ENCODE measurements at regions not wholly inside any gene's neighbourhood (a gene's known extent, or its start where the extent isn't known, plus 50 kb on each side); places are given as distances from the start of the nearest gene placed in this dataset.

- no peak for DNase-seq
These were observed 124.8 kb downstream of the TTC32 start for GRCh38 chr2:19776941-19777514.

GRCh38 chr2:19775838-19776237, 125.9 kb downstream of the TTC32 start:
- DNase-seq = no peak

GRCh38 chr2:19775315-19775714, 126.5 kb downstream of the TTC32 start:
- DNase-seq = no peak

DNA sequence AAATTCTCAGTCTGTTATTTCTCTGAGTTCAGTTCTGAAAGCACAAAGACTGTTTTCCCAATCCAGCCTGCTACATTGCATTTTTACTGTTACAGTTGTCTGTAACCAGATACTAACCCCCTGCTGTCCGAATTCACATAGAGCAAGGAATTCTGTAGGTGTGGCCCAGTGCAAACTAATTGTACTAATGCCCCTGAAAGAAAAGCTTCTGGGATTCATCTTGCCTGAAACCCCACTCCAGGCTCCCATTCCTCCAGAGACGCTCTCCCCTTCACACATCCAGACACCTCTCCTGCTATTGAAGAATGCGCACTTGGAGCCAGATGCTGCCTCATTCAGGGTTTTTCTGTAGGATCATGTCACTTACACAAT, 127.0 kb downstream of the TTC32 start:
- DNase-seq = no peak

DNA sequence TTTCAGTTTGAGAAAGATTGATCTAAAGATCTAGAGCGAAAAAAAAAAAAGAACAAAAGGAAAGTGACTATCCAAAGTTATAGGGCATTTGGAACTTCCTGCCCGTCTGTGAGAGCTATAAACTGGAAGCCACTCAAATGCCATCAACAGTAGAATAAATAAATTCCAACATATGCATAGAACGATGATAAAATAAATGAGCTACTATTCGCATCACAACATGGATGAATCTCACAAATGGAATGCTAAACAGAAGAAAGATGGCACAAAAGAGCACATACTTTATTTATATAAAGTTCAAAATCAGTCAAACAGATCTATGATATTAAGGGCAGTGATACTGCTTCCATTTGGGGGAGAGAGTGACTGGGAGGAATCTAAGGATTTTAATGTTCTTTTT, 128.8 kb downstream of the TTC32 start:
- no peak for DNase-seq

DNA sequence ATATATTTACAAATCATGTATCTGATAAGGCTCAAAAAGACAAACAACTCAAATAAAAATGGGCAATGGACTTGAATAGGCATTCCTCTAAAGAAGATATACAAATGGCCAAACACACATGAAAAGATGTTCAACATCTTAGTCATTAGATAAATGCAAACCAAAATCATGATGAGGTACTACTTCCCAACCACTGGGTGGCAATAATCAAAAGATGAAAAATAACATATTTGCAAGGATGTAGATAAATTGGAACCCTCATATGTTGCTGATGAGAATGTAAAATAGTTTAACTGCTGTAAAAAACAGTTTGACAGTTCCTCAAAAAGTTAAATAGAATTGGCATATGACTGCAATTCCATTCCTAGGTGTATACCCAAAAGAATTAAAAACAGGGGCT, 132.3 kb downstream of the TTC32 start:
- no peak for DNase-seq

- no peak for DNase-seq
These were observed 133.9 kb downstream of the TTC32 start for GRCh38 chr2:19767899-19768298.

- no peak for DNase-seq
These were observed 136.8 kb downstream of the TTC32 start for GRCh38 chr2:19764998-19765397.

DNA sequence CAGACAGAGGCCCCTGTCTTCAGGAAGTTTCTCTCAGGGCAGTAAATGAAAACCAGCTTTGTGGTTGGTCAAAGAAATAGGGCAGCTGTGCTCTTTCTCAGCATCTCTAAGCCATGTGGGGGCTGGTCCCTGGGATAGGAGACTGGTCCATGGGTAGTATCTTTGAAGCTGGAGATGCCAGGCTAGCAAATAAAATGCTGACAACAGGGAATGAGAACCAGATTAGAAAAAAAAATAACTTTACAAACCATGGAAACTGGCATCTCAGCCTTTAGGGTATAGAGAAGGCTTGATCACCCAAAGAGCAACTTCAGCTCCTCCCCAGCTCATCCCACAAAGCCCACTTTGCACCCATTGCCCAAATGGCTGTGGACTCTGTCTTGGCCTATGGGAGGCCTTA, 138.1 kb downstream of the TTC32 start:
- DNase-seq = no peak

GRCh38 chr2:19762959-19763605, 138.7 kb downstream of the TTC32 start:
- DNase-seq = no peak

DNA sequence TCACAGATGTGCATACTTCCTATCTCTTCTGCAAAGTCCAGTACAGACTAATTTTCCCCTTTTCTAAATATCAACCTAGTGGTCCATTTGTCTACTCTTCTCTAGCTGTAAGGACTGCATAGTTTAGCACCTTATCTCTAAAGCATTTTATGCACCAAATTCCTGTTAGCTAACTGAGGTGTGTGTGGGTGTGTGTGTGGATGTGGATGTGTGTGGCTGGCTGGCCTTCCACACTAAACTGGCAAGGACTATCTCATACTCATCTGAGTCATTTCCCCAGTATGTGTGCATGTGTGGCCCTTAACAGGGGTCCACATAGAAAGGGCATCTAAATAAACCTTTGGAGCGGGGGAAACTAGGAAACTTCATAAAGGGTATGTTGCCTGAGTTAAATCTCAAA, 139.6 kb downstream of the TTC32 start:
- DNase-seq = no peak

DNA sequence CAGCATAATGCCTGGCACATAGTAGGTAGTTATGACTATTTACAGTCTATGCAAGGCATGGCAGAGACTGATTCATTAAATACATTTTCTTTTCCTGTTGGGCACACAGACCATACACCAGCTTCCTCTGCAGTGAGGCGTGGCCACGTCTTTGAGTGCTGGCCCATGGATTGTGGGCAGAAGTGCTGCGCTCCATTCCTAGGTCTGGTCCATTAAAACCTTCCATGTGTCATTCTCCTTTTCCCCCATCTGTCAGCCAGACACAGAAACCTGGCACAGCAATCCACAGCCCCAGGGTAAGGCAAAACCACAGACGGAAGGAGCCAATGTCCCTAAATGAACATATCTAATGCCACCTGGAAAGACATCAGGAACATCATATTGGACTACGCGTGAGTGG, 141.9 kb downstream of the TTC32 start:
- DNase-seq = no peak

GRCh38 chr2:19758658-19759057, 143.1 kb downstream of the TTC32 start:
- DNase-seq = no peak

- DNase-seq = no peak
These were observed 144.2 kb downstream of the TTC32 start for GRCh38 chr2:19757586-19757985.

- DNase-seq = no peak
These were observed 146.9 kb downstream of the TTC32 start for GRCh38 chr2:19754907-19755306.

DNA sequence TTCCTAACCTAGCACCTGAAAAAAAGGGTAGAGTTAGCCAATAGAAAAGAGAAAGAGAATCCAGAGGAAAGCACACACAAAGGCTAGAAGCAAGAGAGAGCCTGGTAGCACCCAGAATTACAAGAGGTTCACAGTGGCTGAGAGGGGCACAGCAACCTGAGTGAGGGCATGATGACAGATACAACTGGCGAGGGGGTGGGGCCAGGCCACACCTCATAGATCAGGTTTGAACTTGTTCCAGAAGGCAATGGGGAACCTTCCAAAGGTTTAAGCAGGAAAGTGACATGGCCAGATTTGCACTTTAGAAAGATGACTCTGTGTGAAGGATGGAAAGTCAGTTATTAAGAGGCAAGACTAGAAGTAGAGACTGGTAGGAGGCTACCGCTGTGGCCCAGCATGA, 148.0 kb downstream of the TTC32 start:
- no peak for DNase-seq

- DNase-seq = no peak
These were observed 148.5 kb downstream of the TTC32 start for GRCh38 chr2:19753314-19753713.

- no peak for DNase-seq
These were observed 149.3 kb downstream of the TTC32 start for GRCh38 chr2:19752500-19752899.

DNA sequence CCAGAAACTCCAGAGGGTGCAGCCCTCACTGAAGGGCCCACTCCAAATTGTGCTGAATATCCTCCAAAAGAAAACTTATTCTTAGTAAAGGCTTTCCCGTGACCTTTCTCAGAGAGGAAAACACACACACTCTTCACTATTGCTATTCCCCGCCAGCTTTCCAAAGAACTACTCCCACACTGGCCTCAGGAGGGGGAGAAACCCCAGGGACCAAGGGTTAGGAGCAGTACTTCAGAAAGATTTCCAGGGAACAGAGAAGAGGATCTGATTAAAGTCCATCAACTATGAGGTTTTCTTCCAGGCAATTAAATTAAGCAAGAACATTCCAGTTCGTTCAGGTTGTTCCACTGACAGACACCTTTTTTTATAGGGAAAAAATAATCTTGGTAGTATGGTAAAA, 150.2 kb downstream of the TTC32 start:
- DNase-seq = no peak

DNA sequence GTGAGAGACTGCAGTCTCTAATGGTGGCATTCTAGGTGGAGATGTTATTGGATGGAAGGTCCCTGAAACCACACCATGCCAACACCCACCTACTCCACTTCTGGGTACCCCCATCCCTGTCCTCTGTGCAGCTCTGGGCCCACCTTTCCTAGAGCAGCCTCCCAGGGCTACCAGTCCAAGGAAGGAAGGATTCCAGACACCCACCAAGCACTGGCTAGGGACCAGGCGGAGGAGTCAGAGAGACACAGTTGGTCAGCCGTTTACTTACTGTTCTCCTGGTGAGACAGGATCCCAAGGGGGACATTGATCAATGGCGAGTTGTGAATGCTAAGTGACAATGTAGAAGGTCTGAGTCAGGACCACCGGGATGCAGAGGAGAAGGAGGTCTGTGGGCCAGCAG, 151.6 kb downstream of the TTC32 start:
- DNase-seq = no peak

GRCh38 chr2:19749507-19749836, 152.3 kb downstream of the TTC32 start:
- DNase-seq = no peak

- DNase-seq = no peak
These were observed 152.9 kb downstream of the TTC32 start for GRCh38 chr2:19748711-19749506.

- DNase-seq = no peak
These were observed 153.8 kb downstream of the TTC32 start for GRCh38 chr2:19748073-19748375.

GRCh38 chr2:19747310-19748072, 154.3 kb downstream of the TTC32 start:
- DNase-seq = no peak
